K562 (cell line): ENCODE measurements at regions not wholly inside any gene's neighbourhood (a gene's known extent, or its start where the extent isn't known, plus 50 kb on each side); places are given as distances from the start of the nearest gene placed in this dataset.

Experiments
- ATAC-seq: fragments of 200-7000 bp; cut with Tn5 transposase; 3 replicates; pipeline ENCODE4 v1.9.1; 2020; ENCODE audit warnings: moderate library complexity
- BruUV-seq: library from RNA; stranded (reverse); fragments of 400-500 nt; replicated peaks from 2 replicates; lab custom pipeline; 2021; lab: Mats Ljungman, UMichigan
- CTCF ChIA-PET: fragments of 300-600 bp; formaldehyde crosslinking; extraction: SDS; loops from one replicate; lab custom pipeline; 2021; ENCODE audit warnings: low intra/inter-chr PET ratio; lab: Yijun Ruan, JAX
- POLR2A ChIA-PET: fragments of 300-600, 350-650 bp; sonication (Branson Sonifier 250); formaldehyde crosslinking; extraction: SDS; loops from one replicate; lab custom pipeline; 2021; ENCODE audit warnings: antibody characterized with exemption, inconsistent platforms; lab: Yijun Ruan, JAX
- DNase-seq, 4 experiments: peaks; one replicate each; pipeline versions ENCODE4 v3.0.0 to v3.0.0-alpha.2; 2011 to 2018; ENCODE audit warnings: low spot score in 3 of 4, mixed read lengths in 3 of 4; ENCODE audit errors: extremely low read depth in 1 of 4
- FAIRE-seq: peaks from 2 replicates; lab custom pipeline; 2011; peaks lifted over from hg19 to GRCh38; lab: Jason Lieb, UNC
- H2AFZ ChIP-seq: 2 replicates; pipeline ENCODE4 v1.6.0; 2011; ENCODE audit warnings: low read depth, low read length, control low read depth, inconsistent platforms
- H3K27ac ChIP-seq: fragments of 200-600 bp; 3 replicates; pipeline ENCODE4 v1.8.0; 2011; ENCODE audit warnings: low read depth, mild to moderate bottlenecking, control low read depth, inconsistent platforms, low read length, moderate library complexity, mixed read lengths; ENCODE audit errors: extremely low read depth
- H3K27me3 ChIP-seq, 2 experiments: fragments of 300-600 bp in 1 of 2; 2 replicates in 1 of 2; 3 replicates in 1 of 2; pipeline versions ENCODE4 v1.6.0 to v1.8.0; 2011; ENCODE audit warnings: inconsistent platforms in 2 of 2, low read length in 2 of 2, mild to moderate bottlenecking in 1 of 2, mixed read lengths in 1 of 2, moderate library complexity in 1 of 2; ENCODE audit not compliant: control insufficient read depth in 2 of 2, insufficient read depth in 2 of 2
- H3K36me3 ChIP-seq: fragments of 300-600 bp; 3 replicates; pipeline ENCODE4 v1.8.0; 2011; ENCODE audit warnings: mild to moderate bottlenecking, low read length, inconsistent platforms; ENCODE audit not compliant: control insufficient read depth, insufficient read depth
- H3K4me1 ChIP-seq, 2 experiments: fragments of 200-600 bp in 1 of 2; replicated peaks in 1 of 2; 2 replicates in 1 of 2; 3 replicates in 1 of 2; pipeline versions ENCODE4 v1.5.1 to v1.8.0; 2011; ENCODE audit warnings: inconsistent platforms in 2 of 2, low read length in 2 of 2, mild to moderate bottlenecking in 1 of 2, mixed read lengths in 1 of 2, moderate library complexity in 1 of 2; ENCODE audit not compliant: control insufficient read depth in 2 of 2, insufficient read depth in 2 of 2
- H3K4me2 ChIP-seq: 2 replicates; pipeline ENCODE4 v1.6.1; 2011; ENCODE audit warnings: low read length, control low read depth, inconsistent platforms, mixed read lengths; ENCODE audit not compliant: insufficient read depth
- H3K4me3 ChIP-seq: fragments of 200-600 bp; sonication (generic), shearing (Covaris generic); 2 replicates; pipeline ENCODE4 v1.5.1; 2016; ENCODE audit warnings: control low read depth, inconsistent platforms
- H3K79me2 ChIP-seq: fragments of 200-600 bp; 3 replicates; pipeline ENCODE4 v1.8.0; 2011; ENCODE audit warnings: low read length, inconsistent platforms; ENCODE audit not compliant: control insufficient read depth, insufficient read depth
- H3K9ac ChIP-seq, 2 experiments: 2 replicates each; pipeline versions ENCODE4 v1.6.0 to v1.6.1; 2011; ENCODE audit warnings: low read depth in 2 of 2, low read length in 2 of 2, control low read depth in 1 of 2, inconsistent platforms in 1 of 2, mild to moderate bottlenecking in 1 of 2, mixed read lengths in 1 of 2; ENCODE audit not compliant: insufficient read depth in 1 of 2
- H3K9me1 ChIP-seq: one replicate; pipeline ENCODE4 v1.6.0; 2011; ENCODE audit warnings: inconsistent platforms, mild to moderate bottlenecking, low read length, moderate library complexity; ENCODE audit not compliant: control insufficient read depth, insufficient read depth
- H3K9me3 ChIP-seq: replicated peaks from 2 replicates; pipeline ENCODE4 v1.5.1; 2011; ENCODE audit warnings: low read depth, low read length, inconsistent platforms; ENCODE audit not compliant: control insufficient read depth, insufficient read depth
- H4K20me1 ChIP-seq: replicated peaks from 2 replicates; pipeline ENCODE4 v1.6.1; 2011; ENCODE audit warnings: low read length, inconsistent platforms, mixed read lengths; ENCODE audit not compliant: control insufficient read depth, insufficient read depth
- BRF2 ChIP-seq: IDR thresholded peaks from 3 replicates; pipeline ENCODE4 v1.6.1; 2011; ENCODE audit warnings: borderline replicate concordance, mild to moderate bottlenecking; ENCODE audit not compliant: insufficient read length, insufficient read depth
- CBX1 ChIP-seq: sonication (generic); IDR thresholded peaks from 2 replicates; pipeline ENCODE4 v1.6.1; 2016; ENCODE audit warnings: antibody characterized with exemption, low read depth, mild to moderate bottlenecking
- CREB5 ChIP-seq: fragments of 250-450 bp; sonication (Bioruptor Pico); IDR thresholded peaks from 2 replicates; pipeline ENCODE4 v1.5.0; 2020; ENCODE audit warnings: mild to moderate bottlenecking
- E2F8 ChIP-seq: fragments of 450-650 bp; IDR thresholded peaks from 2 replicates; pipeline ENCODE4 v1.7.1; 2018; ENCODE audit warnings: mild to moderate bottlenecking, low read depth; ENCODE audit not compliant: partially characterized antibody
- E4F1 ChIP-seq: fragments of 250-450 bp; sonication (Bioruptor Pico); IDR thresholded peaks from 2 replicates; pipeline ENCODE4 v1.5.0; 2021; ENCODE audit warnings: mild to moderate bottlenecking, borderline replicate concordance
- MCM3 ChIP-seq: fragments of 450-650 bp; IDR thresholded peaks from 2 replicates; pipeline ENCODE4 v1.6.1; 2016
- NFE2 ChIP-seq: IDR thresholded peaks from 2 replicates; pipeline ENCODE4 v1.6.1; 2014; ENCODE audit warnings: antibody characterized with exemption, low read depth
- POLR3G ChIP-seq: IDR thresholded peaks from 2 replicates; pipeline ENCODE4 v1.6.1; 2011; ENCODE audit not compliant: insufficient read length, insufficient replicate concordance; ENCODE audit errors: extremely low read depth
- RFX7 ChIP-seq: fragments of 250-450 bp; sonication (Bioruptor Pico); IDR thresholded peaks from 2 replicates; pipeline ENCODE4 v1.5.1; 2021; ENCODE audit warnings: mild to moderate bottlenecking
- STAG1 ChIP-seq: sonication (generic); formaldehyde crosslinking; IDR thresholded peaks from 2 replicates; pipeline ENCODE4 v1.5.0; 2020; ENCODE audit warnings: missing genetic modification reagents, borderline replicate concordance
- TCF7L2 ChIP-seq: fragments of 150-350 bp; IDR thresholded peaks from 2 replicates; pipeline ENCODE4 v1.6.1; 2016; ENCODE audit warnings: low read depth, mild to moderate bottlenecking, low read length, moderate library complexity
- WHSC1 ChIP-seq: IDR thresholded peaks from one replicate; pipeline ENCODE4 v1.6.1; 2012; ENCODE audit warnings: low read length, control low read depth, inconsistent platforms
- ZNF217 ChIP-seq: sonication (generic); formaldehyde crosslinking; IDR thresholded peaks from 2 replicates; pipeline ENCODE4 v1.8.0; 2022; ENCODE audit warnings: mild to moderate bottlenecking, missing genetic modification reagents
- WGBS: fragments of 100-300 bp; shearing (Covaris generic); methylation state at CpG from one replicate; pipeline ENCODE4 v1.1.6; 2016; ENCODE audit warnings: low coverage, mixed read lengths; ENCODE audit not compliant: insufficient coverage; ENCODE audit errors: missing lambda C conversion rate; 5-methylcytosine and 5-hydroxymethylcytosine counted together
- in situ Hi-C: fragments of 300-500 bp; cut with MboI; formaldehyde crosslinking; loops from 4 replicates; pipeline ENCODE4 v1.15.0; 2018; ENCODE audit warnings: inconsistent platforms, mixed read lengths
- intact Hi-C: fragments of 100-400 bp; cut with micrococcal nuclease; formaldehyde crosslinking; loops from 2 replicates; pipeline ENCODE4 v1.14.2; 2022

GRCh38 chr5:174312270-174312617 lies 266.7 kb downstream of the NSG2 start:
- no peak overlapping the region; the same call in 1 of the 2 replicates for H2AFZ ChIP-seq
- no peaks in the 10 kb centered on the region for H3K36me3 ChIP-seq
- no peak overlapping the region for H3K9ac ChIP-seq
- peaks cover 0 to 15% of the 10 kb centered on the region in 2 experiments; a peak in 2 of 5 replicates for H3K4me1 ChIP-seq
- H3K4me2 ChIP-seq = no peak overlapping the region
- FAIRE-seq (no peak), ATAC-seq (peak; percentile 44), DNase-seq (no peak)
- peaks cover 15 to 79% of the 10 kb centered on the region in 2 experiments for H3K27me3 ChIP-seq
- CTCF ChIA-PET = interaction anchor here (1.1 to 2.0 kb wide), 5 partner anchors 267 to 1018 kb away, joined by 4 to 16 read pairs (median 7); partner anchors contain the start of gene NSG2
- H3K27ac ChIP-seq = no peak overlapping the region
- POLR2A ChIA-PET = no interaction called here
- no TSS peak for BruUV-seq
- no peaks in the 10 kb centered on the region for H3K9me1 ChIP-seq
- 15% methylated on average over 23 of the region's 25 CpGs for WGBS
- no peak overlapping the region for H3K4me3 ChIP-seq
- no peaks in the 10 kb centered on the region for H3K9me3 ChIP-seq
- no peaks in the 10 kb centered on the region for H3K79me2 ChIP-seq
- H4K20me1 ChIP-seq = no peaks in the 10 kb centered on the region; the same call in 1 of the 2 replicates
- in situ Hi-C loops (loop anchor here (10.0 to 25.0 kb wide), 3 partner anchors 267 to 1600 kb away; partner anchors contain the start of genes BOD1 and NSG2), intact Hi-C loops (loop anchor here (1.0 kb wide), 1 partner anchor 267 kb away; the partner anchor contains the start of gene NSG2)
- TF ChIP-seq WHSC1 (no peak), RFX7 (CRISPR knock-in tag) (no peak), NFE2 (no peak), ZNF217 (CRISPR knock-in tag) (no peak), E4F1 (CRISPR knock-in tag) (no peak), CBX1 (no peak), STAG1 (CRISPR knock-in tag) (no peak), POLR3G (no peak), TCF7L2 (no peak), BRF2 (no peak), E2F8 (no peak), CREB5 (CRISPR knock-in tag) (no peak), MCM3 (no peak)
